Naive thymus-derived CD4-positive, alpha-beta T cell (primary cell): ENCODE measurements at regions not wholly inside any gene's neighbourhood (a gene's known extent, or its start where the extent isn't known, plus 50 kb on each side); places are given as distances from the start of the nearest gene placed in this dataset.

Experiments used
- ATAC-seq: fragments of 150-1000 bp; cut with Tn5 transposase; 2 replicates; pipeline ENCODE4 v1.10.0; 2021; ENCODE audit warnings: mild to moderate bottlenecking, moderate library complexity
- CTCF ChIA-PET: fragments of 350-600 bp; sonication (Branson Sonifier 250); formaldehyde crosslinking; loops from one replicate; lab custom pipeline; 2021; ENCODE audit warnings: antibody characterized with exemption; lab: Charles Lee
- POLR2A ChIA-PET: fragments of 350-600 bp; sonication (Branson Sonifier 250); formaldehyde crosslinking; loops from one replicate; lab custom pipeline; 2021; ENCODE audit warnings: antibody characterized with exemption, inconsistent platforms; lab: Charles Lee
- DNase-seq, 9 donors: peaks; one replicate each; pipeline versions ENCODE4 v3.0.0 to v3.0.0-alpha.2; 2020 to 2022; ENCODE audit warnings: mixed read lengths in 1 of 9
- H3K27ac ChIP-seq: one replicate; pipeline ENCODE4 v1.7.0; 2013; ENCODE audit warnings: mild to moderate bottlenecking, low read depth, low read length, moderate library complexity
- H3K27me3 ChIP-seq, 2 donors: one replicate each; pipeline ENCODE4 v1.7.0; 2013; ENCODE audit warnings: low read length in 2 of 2, mild to moderate bottlenecking in 2 of 2, moderate library complexity in 2 of 2; ENCODE audit not compliant: control insufficient read depth in 2 of 2, insufficient read depth in 2 of 2
- H3K36me3 ChIP-seq, 3 experiments: 1 replicate in 2 of 3; 2 replicates in 1 of 3; pipeline ENCODE4 v1.7.0; 2013; ENCODE audit warnings: low read length in 3 of 3, mild to moderate bottlenecking in 3 of 3, moderate library complexity in 1 of 3; ENCODE audit not compliant: insufficient read depth in 3 of 3, control insufficient read depth in 2 of 3
- H3K4me1 ChIP-seq, 2 donors: one replicate each; pipeline ENCODE4 v1.7.0; 2013; ENCODE audit warnings: low read length in 2 of 2, mild to moderate bottlenecking in 2 of 2, moderate library complexity in 1 of 2; ENCODE audit not compliant: control insufficient read depth in 2 of 2, insufficient read depth in 2 of 2
- H3K4me3 ChIP-seq: 2 replicates; pipeline ENCODE4 v1.7.0; 2013; ENCODE audit warnings: mild to moderate bottlenecking, low read length
- H3K9me3 ChIP-seq, 3 experiments: 1 replicate in 2 of 3; 2 replicates in 1 of 3; pipeline ENCODE4 v1.7.0; 2013; ENCODE audit warnings: low read length in 3 of 3; ENCODE audit not compliant: control insufficient read depth in 2 of 3
- H3K27ac Mint-ChIP-seq, 9 donors: one replicate each; pipeline ENCODE4 v1.8.0; 2020 to 2022; ENCODE audit warnings: mixed read lengths in 9 of 9, mild to moderate bottlenecking in 8 of 9, moderate library complexity in 5 of 9, inconsistent platforms in 2 of 9
- H3K27me3 Mint-ChIP-seq, 5 donors: one replicate each; pipeline ENCODE4 v1.8.0; 2021 to 2022; ENCODE audit warnings: mixed read lengths in 5 of 5, mild to moderate bottlenecking in 1 of 5
- H3K36me3 Mint-ChIP-seq, 5 donors: one replicate each; pipeline ENCODE4 v1.8.0; 2020 to 2022; ENCODE audit warnings: mixed read lengths in 5 of 5, mild to moderate bottlenecking in 3 of 5, inconsistent platforms in 1 of 5
- H3K4me1 Mint-ChIP-seq, 7 donors: one replicate each; pipeline ENCODE4 v1.8.0; 2020 to 2022; ENCODE audit warnings: mixed read lengths in 7 of 7, mild to moderate bottlenecking in 3 of 7, inconsistent platforms in 1 of 7
- H3K4me3 Mint-ChIP-seq, 10 donors: one replicate each; pipeline ENCODE4 v1.8.0; 2020 to 2022; ENCODE audit warnings: mild to moderate bottlenecking in 10 of 10, mixed read lengths in 10 of 10, moderate library complexity in 6 of 10, inconsistent platforms in 2 of 10
- H3K9me3 Mint-ChIP-seq, 11 donors: one replicate each; pipeline ENCODE4 v1.8.0; 2020 to 2022; ENCODE audit warnings: mixed read lengths in 11 of 11, mild to moderate bottlenecking in 4 of 11, inconsistent platforms in 1 of 11, moderate library complexity in 1 of 11
- intact Hi-C, 2 donors: fragments of 100-400 bp; cut with micrococcal nuclease; formaldehyde crosslinking; loops; one replicate each; pipeline ENCODE4 v1.15.1; 2023

DNA sequence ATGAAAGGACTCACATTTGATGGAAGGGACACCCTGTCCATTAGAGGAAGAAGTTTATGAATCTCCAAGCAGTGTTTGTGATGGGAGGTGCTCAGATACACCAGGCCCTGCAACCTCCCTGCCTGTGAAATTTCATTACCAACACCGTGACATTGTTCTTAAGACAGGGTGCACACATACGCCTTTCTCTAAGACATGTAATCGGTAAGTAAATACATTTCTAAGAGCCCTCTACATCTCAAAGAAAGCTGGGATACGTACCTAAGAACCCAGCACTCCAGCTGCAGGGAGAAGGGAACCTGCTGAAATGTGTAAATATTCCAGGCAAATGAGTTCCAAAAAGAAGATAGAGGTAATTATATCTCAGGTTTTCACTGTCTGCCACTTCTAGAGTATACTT is 125.0 kb upstream of the APC start:
- intact Hi-C loops, result no loop called here
- CTCF ChIA-PET, result interaction anchor here (0.7 kb wide), 1 partner anchor 1051 kb away, joined by 3 read pairs; no protein-coding TSS in a partner anchor
- DNase-seq (no peak), ATAC-seq (no peak)
- H3K27me3 ChIP-seq, result no peaks in the 10 kb centered on the region
- H3K4me3 ChIP-seq, result no peak overlapping the region
- no peaks in the 10 kb centered on the region for H3K9me3 ChIP-seq
- POLR2A ChIA-PET, result no interaction called here
- no peak overlapping the region for H3K4me3 Mint-ChIP-seq
- H3K27ac ChIP-seq, result no peak overlapping the region
- no peaks in the 10 kb centered on the region for H3K4me1 Mint-ChIP-seq
- H3K4me1 ChIP-seq, result no peaks in the 10 kb centered on the region
- no peaks in the 10 kb centered on the region for H3K9me3 Mint-ChIP-seq
- peaks cover 0 to 19% (median 6%) of the 10 kb centered on the region in 5 donors for H3K27me3 Mint-ChIP-seq
- H3K27ac Mint-ChIP-seq, result no peak overlapping the region
- no peaks in the 10 kb centered on the region for H3K36me3 Mint-ChIP-seq
- no peaks in the 10 kb centered on the region for H3K36me3 ChIP-seq

DNA sequence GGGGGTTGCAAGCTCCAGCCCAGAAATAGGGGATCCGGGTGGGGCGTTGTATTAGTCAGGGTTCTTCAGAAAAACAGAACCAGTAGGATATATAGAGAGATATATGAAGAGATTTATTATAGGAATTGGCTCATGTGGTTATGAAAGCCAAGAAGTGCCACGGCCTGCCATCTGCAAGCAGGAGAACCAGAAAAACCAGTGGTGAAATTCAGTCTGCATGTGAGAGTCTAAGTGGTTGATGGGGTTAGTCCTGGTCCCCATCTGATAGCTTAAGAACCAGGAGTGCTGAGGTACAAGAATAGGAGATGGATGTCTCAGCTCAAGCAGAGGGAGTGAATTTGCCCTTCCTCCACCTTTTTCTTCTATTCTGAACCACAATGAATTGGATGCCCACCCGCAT is 123.4 kb upstream of the APC start:
- H3K36me3 Mint-ChIP-seq, result no peaks in the 10 kb centered on the region
- intact Hi-C loops, result no loop called here
- CTCF ChIA-PET, result interaction anchor here (0.6 kb wide), 1 partner anchor 10 kb away, joined by 3 read pairs; no protein-coding TSS in a partner anchor
- Histone ChIP-seq H3K27ac (no peak overlapping the region), H3K4me3 (no peak overlapping the region), H3K36me3 (no peaks in the 10 kb centered on the region), H3K9me3 (no peaks in the 10 kb centered on the region), H3K4me1 (no peaks in the 10 kb centered on the region), H3K27me3 (no peaks in the 10 kb centered on the region)
- ATAC-seq, result no peak
- no peak for DNase-seq
- no peaks in the 10 kb centered on the region for H3K9me3 Mint-ChIP-seq
- no peaks in the 10 kb centered on the region for H3K4me1 Mint-ChIP-seq
- H3K27me3 Mint-ChIP-seq, result peaks cover 0 to 12% (median 3%) of the 10 kb centered on the region in 5 donors
- POLR2A ChIA-PET, result no interaction called here
- no peak overlapping the region for H3K4me3 Mint-ChIP-seq
- H3K27ac Mint-ChIP-seq, result no peak overlapping the region

- Histone ChIP-seq H3K36me3 (no peaks in the 10 kb centered on the region), H3K27me3 (no peaks in the 10 kb centered on the region), H3K27ac (no peak overlapping the region), H3K4me1 (no peaks in the 10 kb centered on the region), H3K4me3 (no peak overlapping the region), H3K9me3 (no peaks in the 10 kb centered on the region)
- no peaks in the 10 kb centered on the region for H3K4me1 Mint-ChIP-seq
- ATAC-seq (no peak), DNase-seq (no peak)
- no peaks in the 10 kb centered on the region for H3K9me3 Mint-ChIP-seq
- ChIA-PET POLR2A (no interaction called here), CTCF (no interaction called here)
- no peak overlapping the region for H3K27ac Mint-ChIP-seq
- peaks cover 0 to 8% (median 3%) of the 10 kb centered on the region in 5 donors for H3K27me3 Mint-ChIP-seq
- intact Hi-C loops, result no loop called here
- no peak overlapping the region for H3K4me3 Mint-ChIP-seq
- no peaks in the 10 kb centered on the region for H3K36me3 Mint-ChIP-seq
Measured at GRCh38 chr5:112614986-112615385, 122.7 kb upstream of the APC start.

- H3K4me1 Mint-ChIP-seq, result no peaks in the 10 kb centered on the region
- no peaks in the 10 kb centered on the region for H3K9me3 Mint-ChIP-seq
- H3K27ac Mint-ChIP-seq, result no peak overlapping the region
- POLR2A ChIA-PET, result no interaction called here
- ATAC-seq (no peak), DNase-seq (no peak)
- Histone ChIP-seq H3K27ac (no peak overlapping the region), H3K36me3 (no peaks in the 10 kb centered on the region), H3K4me1 (no peaks in the 10 kb centered on the region), H3K27me3 (no peaks in the 10 kb centered on the region), H3K4me3 (no peak overlapping the region), H3K9me3 (no peaks in the 10 kb centered on the region)
- intact Hi-C loops, result no loop called here
- CTCF ChIA-PET, result no interaction called here
- no peak overlapping the region for H3K4me3 Mint-ChIP-seq
- peaks cover 0 to 16% (median 6%) of the 10 kb centered on the region in 5 donors for H3K27me3 Mint-ChIP-seq
- no peaks in the 10 kb centered on the region for H3K36me3 Mint-ChIP-seq
Measured at GRCh38 chr5:112616812-112617547, 120.7 kb upstream of the APC start.

GRCh38 chr5:112625246-112625645 is 112.4 kb upstream of the APC start:
- no peak overlapping the region for H3K4me3 ChIP-seq
- H3K4me3 Mint-ChIP-seq, result no peak overlapping the region
- no peaks in the 10 kb centered on the region for H3K27me3 ChIP-seq
- ATAC-seq (no peak), DNase-seq (no peak)
- H3K9me3 ChIP-seq, result no peaks in the 10 kb centered on the region
- ChIA-PET POLR2A (no interaction called here), CTCF (no interaction called here)
- H3K36me3 Mint-ChIP-seq, result no peaks in the 10 kb centered on the region
- H3K4me1 Mint-ChIP-seq, result no peaks in the 10 kb centered on the region
- no peak overlapping the region for H3K27ac Mint-ChIP-seq
- peaks cover 34 to 50% (median 44%) of the 10 kb centered on the region in 5 donors for H3K27me3 Mint-ChIP-seq
- no peaks in the 10 kb centered on the region for H3K4me1 ChIP-seq
- intact Hi-C loops, result no loop called here
- H3K27ac ChIP-seq, result no peak overlapping the region
- peaks cover 0 to 1% (median 0%) of the 10 kb centered on the region in 11 donors for H3K9me3 Mint-ChIP-seq
- H3K36me3 ChIP-seq, result no peaks in the 10 kb centered on the region

GRCh38 chr5:112625689-112626438 is 111.8 kb upstream of the APC start:
- ChIA-PET POLR2A (no interaction called here), CTCF (no interaction called here)
- Mint-ChIP-seq H3K27ac (no peak overlapping the region), H3K4me3 (no peak overlapping the region), H3K9me3 (peaks cover 0 to 1% (median 0%) of the 10 kb centered on the region in 11 donors), H3K4me1 (no peaks in the 10 kb centered on the region), H3K36me3 (no peaks in the 10 kb centered on the region), H3K27me3 (peaks cover 41 to 55% (median 49%) of the 10 kb centered on the region in 5 donors)
- intact Hi-C loops, result no loop called here
- Histone ChIP-seq H3K4me3 (no peak overlapping the region), H3K27me3 (no peaks in the 10 kb centered on the region), H3K27ac (no peak overlapping the region), H3K36me3 (no peaks in the 10 kb centered on the region), H3K9me3 (no peaks in the 10 kb centered on the region), H3K4me1 (no peaks in the 10 kb centered on the region)
- DNase-seq (no peak), ATAC-seq (no peak)
